ENCODE measurements at regions not wholly inside any gene's neighbourhood (a gene's known extent, or its start where the extent isn't known, plus 50 kb on each side); places are given as distances from the start of the nearest gene placed in this dataset.

GRCh38 chr1:234976861-234977680, 151.6 kb downstream of the TOMM20 start:
- TF ChIP-seq CTCF (CRISPR knock-in tag; IDR thresholded peaks at IDR 0.05): no peak
- no peak for TF ChIP-seq CEBPB (IDR thresholded peaks at IDR 0.05; ENCODE audit: borderline replicate concordance, low read depth, low read length)
- no peak for TF ChIP-seq POLR2AphosphoS5 (IDR thresholded peaks at IDR 0.05; ENCODE audit: low read depth, low read length)
